B cell (primary cell): ENCODE measurements at regions not wholly inside any gene's neighbourhood (a gene's known extent, or its start where the extent isn't known, plus 50 kb on each side); places are given as distances from the start of the nearest gene placed in this dataset.

Experiments
- ATAC-seq: fragments of 200-7000 bp; cut with Tn5 transposase; one replicate; pipeline ENCODE4 v1.10.0; 2021; ENCODE audit warnings: low read depth, mild to moderate bottlenecking, moderate number of reproducible peaks, moderate library complexity
- CTCF ChIA-PET: fragments of 350-600 bp; sonication (Branson Sonifier 250); formaldehyde crosslinking; loops from one replicate; lab custom pipeline; 2021; ENCODE audit warnings: antibody characterized with exemption, inconsistent platforms; lab: Charles Lee
- POLR2A ChIA-PET: fragments of 350-600 bp; sonication (Branson Sonifier 250); formaldehyde crosslinking; loops from one replicate; lab custom pipeline; 2021; ENCODE audit warnings: antibody characterized with exemption; lab: Charles Lee
- DNase-seq: peaks from one replicate; pipeline ENCODE4 v3.0.0; 2013
- H2AFZ ChIP-seq: 2 replicates; pipeline ENCODE4 v1.6.1; 2012; ENCODE audit warnings: mild to moderate bottlenecking, low read depth, low read length; ENCODE audit not compliant: insufficient read depth, poor library complexity, severe bottlenecking
- H3K27ac ChIP-seq, 2 donors: 1 replicate in 1 of 2; 2 replicates in 1 of 2; pipeline ENCODE4 v1.5.1; 2012 to 2013; ENCODE audit warnings: low read length in 2 of 2, mild to moderate bottlenecking in 2 of 2, moderate library complexity in 1 of 2
- H3K27me3 ChIP-seq, 4 experiments: fragments of 200-600 bp in 1 of 4; sonication (generic) in 1 of 4; replicated peaks in 1 of 4; 1 replicate in 2 of 4; 2 replicates in 2 of 4; pipeline versions ENCODE4 v1.6.1 to v1.7.0; 2013 to 2016; ENCODE audit warnings: low read length in 3 of 4, mild to moderate bottlenecking in 2 of 4, mixed read lengths in 1 of 4, moderate library complexity in 1 of 4; ENCODE audit not compliant: insufficient read depth in 4 of 4, control insufficient read depth in 3 of 4; ENCODE audit errors: control extremely low read depth in 1 of 4
- H3K36me3 ChIP-seq, 2 experiments: replicated peaks in 1 of 2; 1 replicate in 1 of 2; 2 replicates in 1 of 2; pipeline versions ENCODE4 v1.6.1 to v1.7.1; 2013; ENCODE audit warnings: low read length in 1 of 2; ENCODE audit not compliant: insufficient read depth in 2 of 2, control insufficient read depth in 1 of 2; ENCODE audit errors: control extremely low read depth in 1 of 2, extremely low read depth in 1 of 2
- H3K4me1 ChIP-seq, 2 donors: fragments of 200-600 bp in 1 of 2; sonication (generic) in 1 of 2; 1 replicate in 1 of 2; 2 replicates in 1 of 2; pipeline versions ENCODE4 v1.5.1 to v1.6.1; 2013 to 2017; ENCODE audit warnings: low read length in 2 of 2; ENCODE audit not compliant: control insufficient read depth in 2 of 2, insufficient read depth in 2 of 2
- H3K4me2 ChIP-seq: replicated peaks from 2 replicates; pipeline ENCODE3; 2012; ENCODE audit warnings: mild to moderate bottlenecking, low read depth, low read length; ENCODE audit not compliant: poor library complexity, severe bottlenecking
- H3K4me3 ChIP-seq, 5 experiments: fragments of 200-600 bp in 1 of 5; sonication (generic) in 1 of 5; 1 replicate in 3 of 5; 2 replicates in 2 of 5; pipeline versions ENCODE4 v1.5.1 to v1.7.0; 2011 to 2016; ENCODE audit warnings: low read length in 4 of 5, mild to moderate bottlenecking in 4 of 5, low read depth in 2 of 5, control low read depth in 1 of 5, moderate library complexity in 1 of 5; ENCODE audit not compliant: insufficient read depth in 1 of 5; ENCODE audit errors: control extremely low read depth in 1 of 5, extremely low read depth in 1 of 5
- H3K79me2 ChIP-seq: fragments of 200-600 bp; sonication (generic); one replicate; pipeline ENCODE4 v1.6.0; 2016; ENCODE audit warnings: low read length; ENCODE audit not compliant: control insufficient read depth, insufficient read depth
- H3K9ac ChIP-seq: fragments of 200-600 bp; sonication (generic); 2 replicates; pipeline ENCODE4 v1.6.1; 2017; ENCODE audit warnings: mild to moderate bottlenecking, low read length, moderate library complexity
- H3K9me3 ChIP-seq, 3 donors: one replicate each; pipeline versions ENCODE4 v1.6.1 to v1.7.1; 2013; ENCODE audit warnings: low read length in 2 of 3; ENCODE audit not compliant: control insufficient read depth in 2 of 3, insufficient read depth in 1 of 3; ENCODE audit errors: control extremely low read depth in 1 of 3
- H4K20me1 ChIP-seq: 2 replicates; pipeline ENCODE4 v1.6.0; 2012; ENCODE audit warnings: mild to moderate bottlenecking, low read length; ENCODE audit not compliant: insufficient read depth, control insufficient read depth, poor library complexity, severe bottlenecking
- H3K27ac Mint-ChIP-seq: one replicate; pipeline ENCODE4 v1.8.0; 2021; ENCODE audit warnings: mixed read lengths
- H3K27me3 Mint-ChIP-seq: one replicate; pipeline ENCODE4 v1.8.0; 2021; ENCODE audit warnings: mixed read lengths
- H3K4me1 Mint-ChIP-seq: one replicate; pipeline ENCODE4 v1.8.0; 2021; ENCODE audit warnings: mixed read lengths
- H3K4me3 Mint-ChIP-seq: one replicate; pipeline ENCODE4 v1.8.0; 2021; ENCODE audit warnings: mixed read lengths
- H3K9me3 Mint-ChIP-seq: one replicate; pipeline ENCODE4 v1.8.0; 2022; ENCODE audit warnings: mixed read lengths; ENCODE audit not compliant: insufficient read depth
- EZH2 ChIP-seq: IDR thresholded peaks from 2 replicates; pipeline ENCODE4 v1.6.1; 2012; ENCODE audit warnings: borderline replicate concordance, low read depth, mild to moderate bottlenecking, moderate library complexity, low read length; ENCODE audit not compliant: insufficient read depth, poor library complexity, severe bottlenecking
- WGBS: methylation state at CpG from one replicate; pipeline ENCODE4 v1.1.5; 2013; ENCODE audit warnings: missing lambda C conversion rate; ENCODE audit not compliant: insufficient coverage; 5-methylcytosine and 5-hydroxymethylcytosine counted together
- intact Hi-C: fragments of 100-400 bp; cut with micrococcal nuclease; formaldehyde crosslinking; loops from one replicate; pipeline ENCODE4 v1.10.0; 2022
- TF ChIP-seq, protein P1 (sequence below): fragments of 200-600 bp; IDR thresholded peaks from one replicate; pipeline ENCODE4 v1.8.0; 2022; ENCODE audit warnings: antibody characterized with exemption, mild to moderate bottlenecking

DNA sequence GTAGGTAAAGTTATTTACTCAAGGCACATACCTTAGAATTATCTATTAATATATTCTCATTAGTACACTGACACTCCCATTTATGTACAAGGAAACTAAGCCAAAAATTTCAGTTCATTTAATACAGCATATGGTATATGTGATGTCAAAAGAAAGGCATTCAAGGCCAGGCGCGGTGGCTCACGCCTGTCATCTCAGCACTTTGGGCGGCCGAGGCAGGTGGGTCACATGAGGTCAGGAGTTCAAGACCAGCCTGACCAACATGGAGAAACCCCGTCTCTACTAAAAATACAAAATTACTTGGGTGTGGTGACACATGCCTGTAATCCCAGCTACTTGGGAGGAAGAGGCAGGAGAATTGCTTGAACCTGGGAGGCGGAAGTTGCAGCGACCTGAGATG is 435.2 kb downstream of the GBE1 start:
- H2AFZ ChIP-seq, result no peak overlapping the region
- H3K27me3 ChIP-seq, result no peaks in the 10 kb centered on the region
- Mint-ChIP-seq H3K27me3 (no peaks in the 10 kb centered on the region), H3K27ac (no peak overlapping the region), H3K9me3 (no peaks in the 10 kb centered on the region), H3K4me3 (no peak overlapping the region), H3K4me1 (no peaks in the 10 kb centered on the region)
- no peaks in the 10 kb centered on the region for H3K79me2 ChIP-seq
- H4K20me1 ChIP-seq, result no peaks in the 10 kb centered on the region
- ATAC-seq, result no peak
- ChIA-PET POLR2A (no interaction called here), CTCF (no interaction called here)
- no peak overlapping the region for H3K4me3 ChIP-seq
- H3K27ac ChIP-seq, result no peak overlapping the region
- WGBS, result 91% methylated on average over 2 of the region's 8 CpGs
- intact Hi-C loops, result no loop called here
- no peak overlapping the region for H3K4me2 ChIP-seq
- DNase-seq, result no peak
- no peak overlapping the region for H3K9ac ChIP-seq
- H3K4me1 ChIP-seq, result no peaks in the 10 kb centered on the region
- H3K36me3 ChIP-seq, result no peaks in the 10 kb centered on the region
- TF ChIP-seq, protein P1, sequence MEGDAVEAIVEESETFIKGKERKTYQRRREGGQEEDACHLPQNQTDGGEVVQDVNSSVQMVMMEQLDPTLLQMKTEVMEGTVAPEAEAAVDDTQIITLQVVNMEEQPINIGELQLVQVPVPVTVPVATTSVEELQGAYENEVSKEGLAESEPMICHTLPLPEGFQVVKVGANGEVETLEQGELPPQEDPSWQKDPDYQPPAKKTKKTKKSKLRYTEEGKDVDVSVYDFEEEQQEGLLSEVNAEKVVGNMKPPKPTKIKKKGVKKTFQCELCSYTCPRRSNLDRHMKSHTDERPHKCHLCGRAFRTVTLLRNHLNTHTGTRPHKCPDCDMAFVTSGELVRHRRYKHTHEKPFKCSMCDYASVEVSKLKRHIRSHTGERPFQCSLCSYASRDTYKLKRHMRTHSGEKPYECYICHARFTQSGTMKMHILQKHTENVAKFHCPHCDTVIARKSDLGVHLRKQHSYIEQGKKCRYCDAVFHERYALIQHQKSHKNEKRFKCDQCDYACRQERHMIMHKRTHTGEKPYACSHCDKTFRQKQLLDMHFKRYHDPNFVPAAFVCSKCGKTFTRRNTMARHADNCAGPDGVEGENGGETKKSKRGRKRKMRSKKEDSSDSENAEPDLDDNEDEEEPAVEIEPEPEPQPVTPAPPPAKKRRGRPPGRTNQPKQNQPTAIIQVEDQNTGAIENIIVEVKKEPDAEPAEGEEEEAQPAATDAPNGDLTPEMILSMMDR, result no peak
- no peak for TF ChIP-seq EZH2
- no peaks in the 10 kb centered on the region for H3K9me3 ChIP-seq

DNA sequence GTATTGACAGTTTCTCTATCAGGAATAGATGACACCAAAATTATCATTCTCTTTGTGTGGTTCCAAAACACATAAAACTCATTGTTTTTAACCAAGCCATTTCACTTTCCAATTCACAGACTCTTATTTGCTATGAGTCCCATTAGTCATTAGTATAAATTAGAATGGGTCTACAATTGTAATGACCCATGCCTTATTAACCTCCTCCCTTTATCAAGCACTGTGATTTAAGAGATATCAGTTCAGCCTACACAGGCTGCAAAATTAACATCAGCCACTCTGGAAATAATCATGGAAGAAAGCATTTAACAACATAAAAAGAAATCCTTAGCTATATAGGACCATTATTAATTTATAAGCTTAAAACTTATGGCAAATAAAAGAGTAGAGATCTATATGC is 440.6 kb downstream of the GBE1 start:
- no peak overlapping the region for H3K4me2 ChIP-seq
- CTCF ChIA-PET, result no interaction called here
- no peak overlapping the region for H3K4me3 ChIP-seq
- no peaks in the 10 kb centered on the region for H3K36me3 ChIP-seq
- H3K9ac ChIP-seq, result no peak overlapping the region
- no peaks in the 10 kb centered on the region for H3K4me1 ChIP-seq
- Mint-ChIP-seq H3K4me3 (no peak overlapping the region), H3K27me3 (no peaks in the 10 kb centered on the region), H3K4me1 (no peaks in the 10 kb centered on the region), H3K27ac (no peak overlapping the region), H3K9me3 (no peaks in the 10 kb centered on the region)
- no peak for ATAC-seq
- H3K27ac ChIP-seq, result no peak overlapping the region
- no peaks in the 10 kb centered on the region for H3K79me2 ChIP-seq
- no peaks in the 10 kb centered on the region for H3K9me3 ChIP-seq
- no peaks in the 10 kb centered on the region for H4K20me1 ChIP-seq
- TF ChIP-seq, protein P1, result no peak
- TF ChIP-seq EZH2, result no peak
- intact Hi-C loops, result no loop called here
- H2AFZ ChIP-seq, result no peak overlapping the region
- H3K27me3 ChIP-seq, result no peaks in the 10 kb centered on the region
- no peak for DNase-seq
- POLR2A ChIA-PET, result no interaction called here
